HFF-Myc (cell line): ENCODE measurements at regions not wholly inside any gene's neighbourhood (a gene's known extent, or its start where the extent isn't known, plus 50 kb on each side); places are given as distances from the start of the nearest gene placed in this dataset.

ENCODE experiments used
- DNase-seq: peaks from one replicate; pipeline ENCODE4 v3.0.0-alpha.2; 2011; ENCODE audit warnings: low read depth; ENCODE audit errors: extremely low read depth
- H3K4me3 ChIP-seq: replicated peaks from 2 replicates; pipeline ENCODE4 v1.5.1; 2011; ENCODE audit warnings: low read depth, mild to moderate bottlenecking, control low read depth, low read length
- CTCF ChIP-seq: IDR thresholded peaks from 2 replicates; pipeline ENCODE4 v1.5.1; 2012; ENCODE audit warnings: mild to moderate bottlenecking, low read depth, low read length, control low read depth; ENCODE audit errors: missing control alignments

GRCh38 chr5:24272741-24273140 is 372.0 kb downstream of the CDH10 start:
- no peak for DNase-seq
- TF ChIP-seq CTCF, result no peak
- no peak overlapping the region for H3K4me3 ChIP-seq

- no peak overlapping the region for H3K4me3 ChIP-seq
- TF ChIP-seq CTCF, result no peak
- DNase-seq, result no peak
Observed at GRCh38 chr5:24280215-24280614, 364.6 kb downstream of the CDH10 start.

- no peak for DNase-seq
- TF ChIP-seq CTCF, result no peak
- no peak overlapping the region for H3K4me3 ChIP-seq
Observed at GRCh38 chr5:24281818-24282217, 363.0 kb downstream of the CDH10 start.

- TF ChIP-seq CTCF, result no peak
- H3K4me3 ChIP-seq, result no peak overlapping the region
- no peak for DNase-seq
Observed at GRCh38 chr5:24289582-24290335, 355.0 kb downstream of the CDH10 start.

- H3K4me3 ChIP-seq, result no peak overlapping the region
- no peak for DNase-seq
- no peak for TF ChIP-seq CTCF
Observed at GRCh38 chr5:24290536-24290935, 354.2 kb downstream of the CDH10 start.

- TF ChIP-seq CTCF, result no peak
- H3K4me3 ChIP-seq, result no peak overlapping the region
- DNase-seq, result no peak
Observed at GRCh38 chr5:24291916-24292315, 352.9 kb downstream of the CDH10 start.

GRCh38 chr5:24294333-24294732 is 350.4 kb downstream of the CDH10 start:
- DNase-seq, result no peak
- H3K4me3 ChIP-seq, result no peak overlapping the region
- no peak for TF ChIP-seq CTCF
